ENCODE measurements at regions not wholly inside any gene's neighbourhood (a gene's known extent, or its start where the extent isn't known, plus 50 kb on each side); places are given as distances from the start of the nearest gene placed in this dataset.

- no peak for TF ChIP-seq CTCF (IDR thresholded peaks at IDR 0.05)
- TF ChIP-seq POLR2A (IDR thresholded peaks at IDR 0.05), result no peak
- TF ChIP-seq EP300 (IDR thresholded peaks at IDR 0.05), result no peak
Observed at GRCh38 chr15:85313339-85313738, 67.1 kb upstream of the AKAP13 start.
